ENCODE measurements at regions not wholly inside any gene's neighbourhood (a gene's known extent, or its start where the extent isn't known, plus 50 kb on each side); places are given as distances from the start of the nearest gene placed in this dataset.

DNA sequence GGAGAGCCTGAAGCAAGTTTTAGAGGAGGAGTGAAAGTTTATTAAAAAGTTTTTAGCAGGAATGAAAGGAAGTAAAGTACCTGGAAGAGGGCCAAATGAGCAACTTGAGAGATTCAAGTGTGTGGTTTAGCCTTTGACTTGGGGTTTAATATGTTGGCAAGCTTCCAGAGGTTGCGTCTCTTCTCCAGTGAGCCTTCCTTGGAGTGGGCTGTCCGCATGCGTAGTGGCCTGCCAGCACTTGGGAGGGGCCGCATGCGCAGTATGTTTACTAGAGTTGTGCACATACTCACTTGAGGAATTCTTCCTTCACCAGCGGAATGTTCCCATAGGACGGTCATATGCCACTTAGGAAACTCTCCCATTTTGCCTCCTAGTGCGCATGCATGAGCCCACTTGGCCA lies 235.2 kb downstream of the ALDH8A1 start:
- no peak for DNase-seq (ENCODE audit: low read depth, low spot score)

DNA sequence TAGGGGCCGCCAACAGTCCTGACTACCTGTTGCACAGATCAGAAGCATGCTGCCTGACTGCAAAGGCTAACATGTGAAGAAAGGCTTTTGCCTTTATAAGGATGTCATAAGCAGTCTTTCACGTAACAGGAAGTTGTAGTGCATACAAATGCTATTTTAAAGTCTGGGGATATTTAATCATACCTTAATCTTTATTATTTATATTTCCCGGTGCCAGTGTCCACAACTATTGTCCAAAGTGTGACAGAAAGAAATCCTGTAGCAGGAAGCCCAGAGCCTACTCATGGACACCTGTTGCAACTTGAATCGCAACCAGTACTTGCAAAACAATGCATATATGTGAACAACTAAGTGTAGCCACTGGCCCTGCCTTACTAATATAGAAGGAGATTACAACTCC lies 235.8 kb downstream of the ALDH8A1 start:
- no peak for DNase-seq (ENCODE audit: low read depth, low spot score)

DNA sequence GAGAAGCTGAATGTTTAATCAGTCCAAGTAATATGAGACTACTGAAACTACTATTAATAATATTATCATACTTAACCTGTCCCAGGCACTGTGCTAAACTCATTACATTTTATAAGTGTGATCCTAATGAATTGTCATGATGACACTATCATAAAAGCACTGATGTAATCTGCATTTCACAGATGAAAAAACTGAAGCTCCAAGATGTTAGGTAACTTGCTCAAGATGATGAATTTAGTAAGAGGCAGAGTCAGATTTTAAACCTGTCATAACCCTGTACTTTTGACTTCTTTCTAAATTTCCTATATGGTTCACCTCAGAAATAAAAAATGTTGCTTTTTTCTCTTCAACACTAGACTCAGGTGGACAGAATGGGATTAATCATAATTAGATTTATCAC lies 237.6 kb downstream of the ALDH8A1 start:
- DNase-seq (ENCODE audit: low read depth, low spot score), result no peak

DNA sequence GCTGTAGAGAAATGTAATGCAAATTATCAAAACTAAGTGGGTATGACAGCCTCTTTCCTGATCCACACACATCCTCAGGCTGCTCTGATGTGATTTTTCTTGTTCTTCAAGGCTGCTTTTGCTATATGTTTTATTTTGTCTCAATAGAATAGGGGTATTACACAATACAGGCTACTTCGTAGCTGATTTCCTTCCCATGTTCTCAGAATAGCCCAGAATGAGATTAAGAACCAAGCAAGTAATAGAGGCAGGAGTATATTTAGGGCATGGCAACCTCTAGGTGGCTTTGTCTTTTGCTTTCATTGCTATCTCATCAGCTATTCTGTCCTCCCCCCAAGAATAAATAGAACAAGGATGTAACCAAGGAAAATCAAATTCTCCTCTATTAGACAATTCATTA lies 241.8 kb downstream of the ALDH8A1 start:
- no peak for DNase-seq (ENCODE audit: low read depth, low spot score)

DNA sequence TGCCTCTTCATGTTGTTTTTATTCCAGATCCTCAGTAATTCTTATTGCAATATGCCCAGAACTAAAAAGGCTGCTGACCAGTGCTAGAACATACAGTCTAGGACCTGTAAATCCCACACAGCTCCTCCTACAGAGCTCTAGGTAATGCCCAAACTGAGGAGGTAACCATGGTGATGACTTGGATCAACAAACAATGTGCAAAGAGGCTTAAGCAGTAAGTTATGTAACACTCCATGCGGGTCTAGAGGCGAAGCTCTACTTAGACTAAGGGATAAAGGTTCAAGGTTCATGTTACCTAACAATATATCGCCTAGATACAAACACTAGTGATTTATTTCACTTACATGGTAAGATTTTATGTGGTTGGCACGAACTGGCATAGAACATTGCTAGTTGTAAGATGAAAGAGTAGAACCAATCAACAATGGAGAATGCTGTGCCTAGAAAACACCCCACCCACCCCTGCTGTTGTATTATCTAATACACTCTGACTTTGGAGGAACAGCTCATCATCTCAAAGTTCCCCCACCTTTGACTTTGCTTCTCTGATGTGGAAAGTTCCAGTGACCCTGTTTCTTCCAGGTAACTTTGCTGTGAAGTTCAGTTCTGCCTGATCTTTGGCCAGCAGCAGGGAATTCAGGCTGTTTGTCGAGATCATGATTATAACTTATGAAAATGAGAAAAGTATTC lies 242.4 kb downstream of the ALDH8A1 start:
- no peak for DNase-seq (ENCODE audit: low read depth, low spot score)

DNA sequence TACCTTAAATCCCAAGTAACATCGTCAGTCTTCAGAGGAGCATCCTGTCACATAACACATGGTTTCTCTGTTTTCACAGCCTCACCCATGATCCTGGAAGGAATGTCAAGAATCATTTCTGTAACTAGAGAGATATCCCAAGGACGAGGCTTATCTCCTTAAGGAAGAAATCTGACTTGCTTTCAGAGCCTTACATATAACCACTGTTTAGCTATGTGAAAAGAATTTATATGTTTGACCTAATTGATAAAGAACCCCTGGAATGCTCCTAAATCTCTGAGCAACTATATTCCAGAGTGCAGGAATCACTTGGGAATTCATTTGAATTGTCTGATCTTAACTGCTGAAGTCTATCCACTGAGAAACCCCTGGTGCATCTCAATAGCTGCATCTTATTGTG lies 243.1 kb downstream of the ALDH8A1 start:
- DNase-seq (ENCODE audit: low read depth, low spot score), result no peak

DNA sequence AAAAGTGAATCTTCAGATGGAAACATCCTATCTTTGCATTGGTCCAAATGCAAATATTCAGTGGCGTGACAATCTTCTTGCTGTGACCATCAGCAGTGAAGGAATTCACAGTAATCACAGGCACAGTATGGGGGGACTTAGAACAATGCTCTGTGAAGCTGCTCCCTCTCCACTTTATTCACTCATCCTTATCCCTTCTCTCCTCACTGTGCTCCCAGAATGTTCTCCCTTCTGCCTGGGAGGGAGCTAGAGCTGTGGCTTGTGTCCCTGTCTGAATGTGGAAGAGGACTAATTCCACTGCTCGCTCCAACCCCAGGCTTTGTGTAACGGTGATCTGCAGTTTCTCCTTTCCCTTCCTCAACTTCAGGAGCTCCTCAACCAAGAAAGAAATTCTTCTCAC lies 243.7 kb downstream of the ALDH8A1 start:
- no peak for DNase-seq (ENCODE audit: low read depth, low spot score)

DNA sequence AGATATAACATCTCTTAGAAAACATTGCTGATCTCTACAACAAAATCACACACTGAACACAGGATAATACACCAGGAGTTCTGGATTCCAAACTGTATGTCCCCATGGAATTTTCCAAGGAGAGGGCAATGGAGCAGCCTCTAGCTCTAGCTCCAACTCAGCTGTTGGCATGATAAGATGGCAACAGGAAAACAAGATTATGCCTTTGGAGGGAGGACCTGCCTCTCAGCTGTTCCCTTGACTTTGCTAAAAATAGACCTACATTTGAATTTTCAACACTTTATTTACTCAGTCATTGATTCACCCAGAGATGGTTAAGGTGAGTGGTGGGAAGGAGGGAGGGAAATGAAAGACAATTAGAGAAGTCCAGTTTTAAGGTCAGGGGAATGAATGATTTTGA lies 246.7 kb downstream of the ALDH8A1 start:
- DNase-seq (ENCODE audit: low read depth, low spot score), result no peak

DNA sequence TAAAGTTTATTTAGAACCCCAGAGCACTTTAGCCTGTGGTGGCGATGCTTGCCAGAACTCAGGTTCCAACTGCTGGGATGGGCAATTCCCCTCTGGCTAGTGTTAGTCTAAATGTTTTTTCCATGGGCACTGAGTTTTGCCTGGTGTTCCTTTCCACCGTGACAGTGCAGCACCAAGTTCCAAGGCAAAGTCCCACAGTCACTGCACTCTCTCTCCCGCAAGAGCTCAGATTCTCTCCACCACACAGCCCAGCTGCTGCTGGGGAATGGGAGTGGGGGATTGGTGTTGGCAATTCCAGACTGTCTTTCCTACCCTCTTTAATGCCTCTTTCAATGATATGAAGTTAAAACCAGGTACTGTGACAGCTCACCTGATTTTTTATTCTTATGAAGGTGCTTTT lies 247.6 kb downstream of the ALDH8A1 start:
- DNase-seq (ENCODE audit: low read depth, low spot score), result no peak

DNA sequence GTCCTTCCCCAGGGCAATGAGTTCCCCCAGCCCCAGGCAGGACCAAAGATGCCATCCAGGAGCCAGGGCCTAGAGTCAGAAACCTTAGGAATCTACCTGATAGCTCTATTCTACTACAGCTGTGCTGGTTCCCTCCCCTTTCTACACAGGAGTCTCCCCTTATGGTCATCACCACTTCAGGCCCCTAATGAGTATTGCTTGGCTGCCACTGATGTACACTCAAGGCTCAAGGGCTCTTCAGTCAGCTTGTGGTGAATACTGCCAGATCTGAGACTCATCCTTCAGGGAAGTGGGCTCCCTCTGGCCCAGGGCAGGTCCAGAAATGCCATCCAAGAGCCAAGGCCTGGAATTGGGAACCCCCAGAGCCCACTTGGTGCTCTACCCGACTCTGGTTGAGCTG lies 248.6 kb downstream of the ALDH8A1 start:
- DNase-seq (ENCODE audit: low read depth, low spot score), result no peak

DNA sequence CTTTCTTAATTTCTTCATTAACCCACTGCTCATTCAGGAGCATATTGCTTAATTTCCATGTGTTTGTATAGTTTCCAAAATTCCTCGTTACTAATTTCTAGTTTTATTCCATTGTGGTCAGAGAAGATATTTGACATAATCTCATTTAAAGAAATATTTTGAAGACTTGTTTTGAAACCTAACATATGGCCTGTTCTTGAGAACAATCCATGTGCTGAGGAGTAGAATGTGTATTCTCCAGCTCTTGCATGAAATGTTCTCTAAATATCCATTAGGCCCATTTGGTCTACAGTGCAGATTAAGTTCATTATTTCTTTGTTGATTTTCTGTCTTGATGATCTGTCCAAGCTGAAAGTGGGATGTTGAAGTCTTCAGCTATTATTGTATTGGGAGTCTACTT lies 251.7 kb downstream of the ALDH8A1 start:
- DNase-seq (ENCODE audit: low read depth, low spot score), result no peak

DNA sequence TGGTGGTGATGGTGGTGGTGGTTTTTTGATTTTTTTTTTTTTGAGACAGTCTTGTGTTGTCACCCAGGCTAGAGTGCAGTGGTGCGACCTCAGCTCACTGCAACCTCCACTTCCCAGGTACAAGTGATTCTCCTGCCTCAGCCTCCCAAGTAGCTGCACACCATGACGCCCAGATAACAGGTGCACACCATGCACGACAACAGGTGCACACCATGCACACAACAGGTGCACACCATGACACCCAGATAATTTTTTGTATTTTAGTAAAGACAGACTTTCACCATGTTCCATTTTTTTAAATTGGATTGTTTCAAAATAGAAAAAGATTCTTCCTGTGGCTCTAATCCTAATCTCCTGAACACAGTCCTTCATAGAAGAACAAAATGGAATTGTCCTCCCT lies 257.9 kb downstream of the ALDH8A1 start:
- no peak for DNase-seq (ENCODE audit: low read depth, low spot score)

DNA sequence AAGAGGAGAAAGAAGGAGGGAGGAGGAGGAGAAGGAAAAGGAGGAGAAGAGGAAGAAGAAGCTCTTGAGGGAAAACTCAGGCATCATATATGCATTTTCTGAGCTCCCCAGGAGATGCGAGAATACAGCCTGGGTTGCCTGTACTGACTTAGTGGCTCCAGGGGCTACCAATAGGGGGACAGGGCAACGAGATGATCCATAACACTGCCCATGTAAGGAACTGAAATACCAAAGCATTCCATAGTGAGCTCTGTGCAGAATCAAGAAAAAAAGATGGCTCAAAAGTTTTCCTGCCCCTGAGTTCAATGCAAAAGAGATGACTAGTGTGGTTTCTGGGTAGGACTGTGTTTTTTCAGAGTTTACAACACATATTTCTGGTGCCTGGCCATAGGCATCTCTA lies 258.7 kb downstream of the ALDH8A1 start:
- no peak for DNase-seq (ENCODE audit: low read depth, low spot score)

DNA sequence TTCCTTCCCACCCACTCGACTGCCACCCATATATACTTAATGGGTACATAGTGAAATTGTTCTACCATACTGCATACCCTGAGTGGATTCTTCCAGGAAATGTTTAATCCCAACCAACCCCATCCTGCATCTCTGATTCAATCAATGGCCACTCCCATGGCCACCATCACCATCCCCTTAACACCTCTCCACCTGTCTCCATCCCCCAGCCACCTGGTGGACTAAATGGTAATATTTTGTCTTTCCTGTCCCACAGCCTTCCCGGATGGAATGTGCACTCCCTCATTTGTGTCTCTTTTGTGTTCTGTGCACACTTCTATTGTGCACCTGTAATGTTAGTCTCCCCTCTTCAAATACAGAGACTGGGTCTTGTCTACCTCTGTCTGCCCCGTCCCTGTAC lies 259.9 kb downstream of the ALDH8A1 start:
- no peak for DNase-seq (ENCODE audit: low read depth, low spot score)

DNA sequence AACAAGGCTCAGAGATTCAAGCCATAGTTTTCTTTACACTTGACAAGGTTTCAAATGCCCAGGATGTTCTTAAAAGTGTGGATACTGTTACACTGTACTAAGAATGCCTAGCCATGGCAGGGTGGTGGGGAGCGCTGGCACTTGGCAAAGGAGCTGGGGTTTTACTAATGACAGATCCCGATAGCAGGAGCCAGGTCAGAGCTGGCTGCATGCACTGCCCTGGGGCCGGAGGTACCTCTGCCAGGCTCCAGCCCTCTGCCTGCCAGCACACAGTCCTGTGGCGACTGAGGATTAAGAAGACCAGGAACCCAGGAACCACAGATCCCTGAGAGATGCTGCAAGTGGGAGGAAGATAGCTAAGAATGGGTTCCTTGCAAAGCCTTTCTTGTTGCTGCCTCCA lies 260.3 kb downstream of the ALDH8A1 start:
- no peak for DNase-seq (ENCODE audit: low read depth, low spot score)

DNA sequence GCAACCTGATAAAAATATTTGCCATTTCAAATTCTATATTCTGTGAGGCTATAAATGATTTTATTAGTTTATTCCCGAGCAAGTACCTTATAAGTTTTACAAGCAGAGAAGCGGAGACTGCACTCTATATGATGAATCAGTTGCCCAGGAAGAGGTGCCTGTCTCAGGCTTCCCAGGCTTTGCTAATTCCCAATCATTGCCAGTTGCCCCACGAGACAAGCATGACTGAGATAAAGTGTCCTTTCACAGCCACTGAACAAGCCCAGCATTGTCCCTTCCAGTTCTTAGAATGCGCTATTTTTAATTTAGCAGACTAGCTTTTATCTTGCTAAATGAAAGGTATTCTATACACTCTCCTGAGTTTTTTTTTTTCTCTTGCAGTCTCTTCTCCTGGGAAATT lies 260.7 kb downstream of the ALDH8A1 start:
- DNase-seq (ENCODE audit: low read depth, low spot score), result no peak

DNA sequence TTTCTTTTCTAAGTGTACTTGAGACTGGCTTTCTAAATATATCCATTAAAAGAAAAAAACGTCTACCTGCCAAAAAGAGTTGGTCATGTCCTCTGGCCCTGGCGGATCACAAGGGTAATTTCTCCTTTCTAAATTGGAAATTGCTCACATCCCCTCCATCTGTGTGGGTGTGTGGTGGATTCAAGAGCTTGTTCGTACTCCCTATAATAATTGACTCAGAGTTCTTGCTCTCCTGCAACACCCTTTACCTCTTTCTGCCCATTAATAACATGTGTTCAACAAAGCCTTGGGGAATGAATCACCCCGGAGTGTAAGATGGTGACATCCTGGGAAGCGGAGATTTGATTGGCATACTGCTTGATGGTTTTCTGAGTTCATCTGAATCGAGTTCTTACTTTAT lies 263.8 kb downstream of the ALDH8A1 start:
- no peak for DNase-seq (ENCODE audit: low read depth, low spot score)

DNA sequence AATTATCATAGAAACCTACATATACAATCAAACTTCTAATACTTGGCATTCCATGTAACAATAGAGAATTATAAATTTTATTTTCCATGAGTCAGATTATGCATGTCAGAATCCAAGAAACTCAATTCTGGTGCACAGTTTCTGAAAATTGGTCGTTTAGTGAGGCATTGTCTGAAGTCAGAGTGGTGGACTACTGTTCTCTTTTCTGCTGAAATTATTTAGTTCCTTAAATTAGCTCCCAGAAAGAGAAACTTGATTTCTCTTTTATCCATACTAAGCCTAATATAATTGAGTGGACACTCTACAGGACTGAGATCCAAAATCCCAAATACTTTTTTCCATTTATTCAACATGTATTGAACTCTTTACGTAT lies 265.5 kb downstream of the ALDH8A1 start:
- no peak for DNase-seq (ENCODE audit: low read depth, low spot score)

DNA sequence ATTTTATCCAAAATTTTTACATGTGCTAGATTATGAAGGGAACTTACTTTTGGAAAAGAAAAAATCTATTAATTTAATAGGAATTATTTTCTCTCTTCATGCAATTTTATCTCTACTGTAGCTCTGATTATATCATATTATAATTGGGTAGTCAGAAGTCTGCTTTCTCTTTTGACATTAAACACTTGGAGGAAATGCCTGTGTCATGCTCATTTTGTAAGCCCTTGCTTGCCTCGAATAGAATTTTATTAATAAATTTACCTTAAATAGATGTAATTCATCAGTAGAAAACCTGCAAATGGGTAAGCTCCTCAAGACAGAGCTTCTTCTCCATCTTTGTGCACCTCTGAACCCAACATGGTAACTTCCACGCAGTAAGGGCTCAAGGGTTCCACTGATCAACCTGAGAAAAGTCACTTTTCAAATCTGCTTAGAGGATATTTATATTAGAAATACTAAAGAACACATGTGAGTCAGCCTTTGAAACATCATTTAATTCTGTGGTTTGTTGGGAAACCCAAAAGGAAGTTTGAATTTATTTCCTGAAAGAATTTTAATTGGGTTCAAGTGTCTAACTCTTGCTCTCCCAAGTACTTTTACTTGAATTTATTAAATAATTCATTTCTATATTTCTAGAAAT lies 266.0 kb downstream of the ALDH8A1 start:
- DNase-seq (ENCODE audit: low read depth, low spot score), result no peak

DNA sequence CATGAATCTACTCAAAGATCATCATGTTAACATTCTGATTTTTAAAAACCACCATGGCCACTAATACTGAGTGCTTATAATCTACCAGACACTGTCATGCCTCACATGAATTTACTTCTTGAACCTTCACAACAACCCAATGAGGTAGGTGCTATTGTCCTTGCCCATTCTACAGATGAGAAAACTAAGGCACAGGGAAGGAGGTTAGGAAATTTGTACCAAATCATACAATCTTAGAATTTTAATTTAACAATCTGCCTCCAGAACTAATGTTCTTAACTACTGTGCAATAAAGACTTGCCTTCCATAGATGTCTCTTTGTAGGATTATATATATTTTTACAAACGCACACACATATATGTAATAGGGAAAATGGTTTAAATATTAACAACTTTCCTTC lies 269.5 kb downstream of the ALDH8A1 start:
- no peak for DNase-seq (ENCODE audit: low read depth, low spot score)

DNA sequence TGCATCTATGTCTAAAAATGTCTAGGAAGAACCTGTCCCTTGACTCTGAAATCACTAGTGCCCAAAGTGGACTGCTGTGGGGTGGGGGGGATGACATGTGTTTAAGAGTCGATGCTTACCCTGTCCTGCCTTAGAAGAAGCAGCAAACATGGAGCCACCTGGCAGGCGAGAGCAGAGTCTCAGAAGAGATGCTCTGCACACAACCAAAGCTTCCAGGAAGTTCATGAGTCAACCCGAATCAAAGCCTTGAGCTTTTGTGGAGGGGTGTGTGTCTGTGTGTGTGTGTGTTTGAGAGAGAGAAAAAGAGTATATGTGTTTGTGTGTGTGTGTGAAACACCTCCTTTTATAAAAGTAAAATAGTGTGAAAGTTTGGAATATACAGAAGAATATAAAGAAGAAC lies 269.9 kb downstream of the ALDH8A1 start:
- no peak for DNase-seq (ENCODE audit: low read depth, low spot score)

DNA sequence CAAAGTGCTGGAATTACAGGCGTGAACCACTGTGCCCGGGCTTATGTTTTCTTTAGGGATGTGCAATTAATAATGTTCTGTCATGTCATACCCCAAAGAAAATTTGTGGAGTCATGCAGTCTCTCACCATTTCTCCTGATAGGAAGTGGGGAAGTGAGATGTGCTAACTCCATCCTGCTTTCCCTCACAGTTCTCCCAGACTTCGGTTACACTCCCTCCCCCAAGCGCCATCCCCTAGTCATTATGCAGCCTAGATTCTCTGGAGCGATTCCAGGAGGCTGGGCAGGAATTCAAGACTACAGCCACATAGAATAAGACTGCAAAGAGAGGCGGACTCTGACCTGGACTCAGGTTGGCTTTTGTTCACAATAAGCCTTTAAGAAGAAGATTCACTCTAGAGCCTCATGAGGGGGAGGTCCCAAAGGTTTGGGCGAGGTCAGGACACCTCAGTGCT lies 271.4 kb downstream of the ALDH8A1 start:
- peak; percentile 13 for DNase-seq (ENCODE audit: low read depth, low spot score)
